Natural killer cell treated with Interleukin-12 subunit alpha and Interleukin-12 subunit beta and Interleukin-15 and Interleukin-18, amount 100 ng/mL, for 72 hours (primary cell): ENCODE measurements at regions not wholly inside any gene's neighbourhood (a gene's known extent, or its start where the extent isn't known, plus 50 kb on each side); places are given as distances from the start of the nearest gene placed in this dataset.

Experiments used
- ATAC-seq, 2 donors: fragments of 150-1000 bp; cut with Tn5 transposase in 1 of 2; sonication (Bioruptor Pico), chemical (Tn5 transposase) in 1 of 2; 2 replicates each; pipeline ENCODE4 v1.10.0; 2021
- DNase-seq: peaks from one replicate; pipeline ENCODE4 v3.0.0; 2022; ENCODE audit warnings: low spot score
- H3K27ac Mint-ChIP-seq, 2 donors: 1 replicate in 1 of 2; 2 replicates in 1 of 2; pipeline ENCODE4 v1.8.0; 2022; ENCODE audit warnings: mixed read lengths in 2 of 2, mild to moderate bottlenecking in 1 of 2, moderate library complexity in 1 of 2
- H3K27me3 Mint-ChIP-seq, 2 donors: 1 replicate in 1 of 2; 2 replicates in 1 of 2; pipeline ENCODE4 v1.8.0; 2022; ENCODE audit warnings: mixed read lengths in 2 of 2
- H3K36me3 Mint-ChIP-seq: one replicate; pipeline ENCODE4 v1.8.0; 2022; ENCODE audit warnings: mixed read lengths
- H3K4me1 Mint-ChIP-seq, 2 donors: 1 replicate in 1 of 2; 2 replicates in 1 of 2; pipeline ENCODE4 v1.8.0; 2022; ENCODE audit warnings: low read depth in 2 of 2, mixed read lengths in 2 of 2, mild to moderate bottlenecking in 1 of 2
- H3K4me3 Mint-ChIP-seq: one replicate; pipeline ENCODE4 v1.8.0; 2022; ENCODE audit warnings: mixed read lengths
- H3K9me3 Mint-ChIP-seq: 2 replicates; pipeline ENCODE4 v1.8.0; 2022; ENCODE audit warnings: mixed read lengths

GRCh38 chr3:156605686-156606605, 51.0 kb upstream of the SSR3 start:
- Mint-ChIP-seq H3K36me3 (no peaks in the 10 kb centered on the region), H3K4me1 (peaks cover 22 to 39% of the 10 kb centered on the region in 2 donors), H3K4me3 (peak overlapping the region; percentile 82), H3K9me3 (no peaks in the 10 kb centered on the region), H3K27ac (peak overlapping the region; percentile 5 to 17), H3K27me3 (peaks cover 0 to 10% of the 10 kb centered on the region in 2 donors)
- peak; percentile 61 to 63 for ATAC-seq
- no peak for DNase-seq

DNA sequence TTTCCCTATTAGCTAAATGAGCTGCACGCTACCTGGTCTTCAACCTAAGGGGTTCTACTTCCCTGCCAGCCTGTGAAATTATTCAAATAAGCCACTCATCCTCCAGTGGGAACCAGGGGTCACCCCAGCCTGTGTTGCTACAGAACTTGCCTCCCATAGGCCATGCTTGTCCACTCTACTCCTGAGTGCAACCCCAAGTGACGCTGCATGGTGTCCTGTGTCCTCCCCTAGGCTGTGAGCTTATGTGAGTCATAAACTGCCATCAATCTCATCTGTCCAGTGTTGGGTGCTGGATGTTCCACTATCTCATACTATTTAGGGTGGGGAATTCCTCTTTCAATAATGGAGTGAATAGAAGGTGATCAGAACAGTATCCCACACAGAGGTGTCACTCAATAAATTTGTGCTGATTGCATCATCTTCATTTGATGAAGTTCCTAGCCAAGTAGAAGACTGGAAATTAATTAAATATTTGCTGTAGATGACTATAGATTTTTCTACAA, 49.8 kb upstream of the SSR3 start:
- no peak for DNase-seq
- peak overlapping the region in 1 of 2 donors; percentile 49 for H3K27ac Mint-ChIP-seq
- H3K27me3 Mint-ChIP-seq = peaks cover 0 to 7% of the 10 kb centered on the region in 2 donors
- no peak for ATAC-seq
- no peaks in the 10 kb centered on the region for H3K36me3 Mint-ChIP-seq
- H3K9me3 Mint-ChIP-seq = no peaks in the 10 kb centered on the region
- H3K4me1 Mint-ChIP-seq = peaks cover 22 to 39% of the 10 kb centered on the region in 2 donors
- H3K4me3 Mint-ChIP-seq = no peak overlapping the region
